ACHN (cell line): ENCODE measurements at regions not wholly inside any gene's neighbourhood (a gene's known extent, or its start where the extent isn't known, plus 50 kb on each side); places are given as distances from the start of the nearest gene placed in this dataset.

Experiments
- DNase-seq: peaks from one replicate; pipeline ENCODE4 v3.0.0-alpha.2; 2015
- in situ Hi-C: cut with HindIII; loops from 2 replicates; pipeline ENCODE4 v1.10.0; 2017; ENCODE audit warnings: low sequenced_read_pairs, low pct_ligation_motif_present, low pct_unique_long_range_greater_than_20kb

- in situ Hi-C loops, result no loop called here
- DNase-seq, result no peak
Observed at GRCh38 chr2:66772618-66773017, 337.7 kb downstream of the MEIS1 start.

GRCh38 chr2:66775730-66776422 is 341.0 kb downstream of the MEIS1 start:
- DNase-seq, result no peak
- in situ Hi-C loops, result no loop called here

GRCh38 chr2:66781804-66782203 is 346.9 kb downstream of the MEIS1 start:
- in situ Hi-C loops, result no loop called here
- DNase-seq, result no peak

- in situ Hi-C loops, result no loop called here
- DNase-seq, result no peak
Observed at GRCh38 chr2:66782780-66783361, 347.9 kb downstream of the MEIS1 start.

DNA sequence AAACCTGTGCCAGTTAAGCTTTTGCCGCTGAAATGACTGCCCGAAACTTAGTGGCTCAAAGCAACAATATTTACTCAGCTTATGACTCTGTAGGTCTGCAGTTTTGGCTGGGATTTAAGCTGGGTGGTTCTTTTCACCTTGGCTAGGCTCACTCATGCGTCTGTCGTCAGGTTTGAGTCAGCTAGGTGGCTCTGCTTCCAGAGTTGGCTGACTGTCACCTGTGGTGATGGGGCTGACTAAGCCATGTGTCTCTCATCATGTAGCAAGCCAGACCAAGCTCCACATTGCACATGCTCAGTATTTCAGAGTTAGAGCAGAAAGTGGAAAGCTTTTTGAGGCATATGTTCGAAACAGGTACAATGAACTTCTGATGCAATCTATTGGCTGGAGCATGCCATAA is 354.8 kb downstream of the MEIS1 start:
- DNase-seq, result no peak
- in situ Hi-C loops, result no loop called here

DNA sequence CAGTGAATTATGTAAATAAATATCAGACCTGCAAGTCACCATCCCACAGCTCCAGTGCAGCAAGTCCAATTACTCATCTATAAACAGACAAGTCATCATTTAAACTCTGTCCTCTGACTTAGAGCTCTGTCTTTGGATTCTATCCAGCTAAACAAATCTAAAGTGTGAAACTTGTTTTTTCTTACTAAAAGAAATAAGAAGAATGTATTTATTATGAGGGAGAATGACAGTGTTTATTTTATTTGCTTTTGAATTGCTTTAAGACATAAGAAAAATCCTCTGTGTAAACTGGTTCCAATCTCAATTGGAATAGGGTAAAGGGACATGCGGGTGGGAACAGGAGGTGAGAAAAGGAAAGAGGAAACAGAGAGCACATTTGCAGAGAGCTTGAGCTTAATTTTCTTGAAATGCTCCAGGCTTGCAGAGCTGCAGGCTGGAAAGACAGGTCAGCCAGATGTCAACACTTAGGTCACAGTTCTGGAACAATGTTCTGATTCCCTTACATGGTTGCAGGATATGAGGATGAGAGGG is 355.8 kb downstream of the MEIS1 start:
- in situ Hi-C loops, result no loop called here
- DNase-seq, result no peak

- in situ Hi-C loops, result no loop called here
- DNase-seq, result no peak
Observed at GRCh38 chr2:66794070-66794469, 359.1 kb downstream of the MEIS1 start.

GRCh38 chr2:66794551-66794950 is 359.6 kb downstream of the MEIS1 start:
- DNase-seq, result no peak
- in situ Hi-C loops, result no loop called here

- no peak for DNase-seq
- in situ Hi-C loops, result no loop called here
Observed at GRCh38 chr2:66802877-66803276, 368.0 kb downstream of the MEIS1 start.

GRCh38 chr2:66803726-66804125 is 368.8 kb downstream of the MEIS1 start:
- no peak for DNase-seq
- in situ Hi-C loops, result no loop called here

GRCh38 chr2:66805016-66805865 is 370.3 kb downstream of the MEIS1 start:
- in situ Hi-C loops, result no loop called here
- no peak for DNase-seq

- no peak for DNase-seq
- in situ Hi-C loops, result no loop called here
Observed at GRCh38 chr2:66805968-66806367, 371.0 kb downstream of the MEIS1 start.

DNA sequence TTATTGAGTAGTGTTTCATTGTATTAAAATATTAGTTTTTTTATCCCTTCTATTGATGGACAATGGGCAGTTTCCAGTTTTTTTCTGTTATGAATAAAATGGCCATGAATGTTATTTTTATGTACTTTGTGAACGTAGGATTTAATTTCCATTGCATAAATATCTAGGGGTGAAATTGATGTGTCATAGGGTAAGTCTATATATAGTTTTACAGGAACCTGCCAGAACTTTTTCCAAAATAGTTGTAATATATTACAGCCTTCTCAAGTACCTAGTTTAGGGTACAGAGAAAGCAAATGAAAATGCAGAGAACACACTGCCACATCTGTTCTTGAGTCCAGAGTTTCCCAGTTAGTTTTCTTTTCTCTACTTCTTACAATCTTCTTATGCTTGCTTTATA is 378.6 kb downstream of the MEIS1 start:
- no peak for DNase-seq
- in situ Hi-C loops, result no loop called here

DNA sequence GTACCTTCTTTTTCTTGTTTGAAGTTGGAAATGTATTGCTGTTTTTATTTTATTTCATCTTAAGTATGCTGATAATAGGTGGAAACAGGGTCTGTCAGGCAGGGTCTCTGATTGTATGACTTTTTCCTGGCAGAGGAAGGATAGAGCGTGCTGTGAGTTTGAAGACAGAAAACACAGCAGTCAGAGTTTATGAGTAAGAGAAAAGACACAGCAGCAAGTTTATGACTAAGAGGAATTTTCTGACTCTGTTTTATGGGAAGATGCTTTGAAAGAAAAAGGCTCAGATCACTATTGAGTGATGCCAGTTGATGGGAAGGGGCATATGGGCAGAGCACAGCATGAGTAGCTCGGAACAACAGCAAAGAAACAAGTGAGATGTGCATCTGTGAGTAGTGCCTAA is 379.1 kb downstream of the MEIS1 start:
- DNase-seq, result no peak
- in situ Hi-C loops, result no loop called here

- DNase-seq, result no peak
- in situ Hi-C loops, result no loop called here
Observed at GRCh38 chr2:66814916-66815315, 380.0 kb downstream of the MEIS1 start.

DNA sequence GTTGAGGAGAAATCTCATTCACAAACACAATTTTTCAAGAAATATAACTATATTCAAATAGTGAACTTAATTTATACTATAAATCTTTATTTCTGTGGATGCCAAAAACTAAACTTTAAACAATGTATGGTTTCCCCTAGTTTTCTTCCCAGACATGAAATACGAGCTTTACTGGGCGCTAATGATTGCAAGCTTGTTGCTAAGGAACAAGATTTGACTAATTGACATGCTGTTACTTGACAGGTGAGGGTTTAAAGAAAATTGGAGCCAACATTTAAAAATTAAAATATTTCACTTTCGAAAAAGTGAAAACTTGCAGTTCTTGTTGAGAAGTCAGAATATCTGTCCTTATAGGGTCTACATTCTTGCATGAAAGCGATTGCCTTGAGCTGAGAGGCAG is 381.0 kb downstream of the MEIS1 start:
- in situ Hi-C loops, result no loop called here
- no peak for DNase-seq

GRCh38 chr2:66821168-66821567 is 386.2 kb downstream of the MEIS1 start:
- in situ Hi-C loops, result no loop called here
- DNase-seq, result no peak

DNA sequence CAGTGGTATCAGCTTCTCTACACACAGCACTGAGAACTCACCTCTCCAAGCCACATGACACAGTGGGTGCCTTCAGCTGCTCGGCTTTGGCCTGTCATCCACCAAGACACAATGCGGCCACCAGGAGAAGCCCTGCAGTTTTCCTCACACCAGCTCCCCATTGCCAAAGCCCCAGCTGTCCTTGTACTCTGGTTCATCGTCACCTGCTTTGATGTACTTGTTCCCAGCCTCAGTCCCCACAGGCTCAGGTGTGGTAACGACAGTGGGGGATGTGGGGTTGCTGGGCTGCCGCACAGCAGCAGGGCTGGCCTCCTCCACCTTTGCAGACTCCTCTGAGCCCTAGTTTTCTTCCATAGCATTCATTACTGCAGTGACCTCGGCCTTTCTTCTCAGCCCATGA is 387.3 kb downstream of the MEIS1 start:
- in situ Hi-C loops, result no loop called here
- DNase-seq, result no peak

DNA sequence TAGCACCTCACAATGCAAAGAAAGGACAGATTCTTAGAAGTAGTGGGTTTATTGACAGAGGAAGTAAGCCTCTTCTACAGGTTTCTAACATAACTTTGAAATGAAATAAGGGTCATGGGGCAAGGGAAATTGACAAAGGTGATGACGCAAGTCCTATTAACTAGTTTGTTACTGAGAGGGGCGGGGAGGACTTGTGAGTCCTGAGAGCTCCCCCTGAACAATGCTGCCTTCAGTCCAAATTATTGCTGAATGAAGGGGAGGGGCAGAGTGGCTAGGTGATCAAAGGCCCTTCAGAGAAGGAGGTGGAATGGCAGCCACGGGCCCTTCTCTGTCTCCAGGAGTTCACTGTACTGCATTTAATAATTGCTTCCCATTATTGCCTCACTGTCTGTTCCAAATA is 390.0 kb downstream of the MEIS1 start:
- in situ Hi-C loops, result no loop called here

More for the DNA sequence above, 390.0 kb downstream of the MEIS1 start:
- DNase-seq, result no peak
